GM18870 (cell line): ENCODE measurements at regions not wholly inside any gene's neighbourhood (a gene's known extent, or its start where the extent isn't known, plus 50 kb on each side); places are given as distances from the start of the nearest gene placed in this dataset.
"Not testable (repeated sequence)": the region's sequence is repeated elsewhere in the genome, so short reads cannot be mapped to it uniquely, and the experiment has no call there.

Experiments used
- ATAC-seq: cut with Tn5 transposase; IDR thresholded peaks from one replicate; pipeline ENCODE4 v1.9.1; 2021; ENCODE audit warnings: moderate library complexity; ENCODE audit not compliant: unreplicated experiment

- not testable (repeated sequence) for ATAC-seq
Measured at GRCh38 chr1:25171013-25171412, 61.3 kb downstream of the SYF2 start.

DNA sequence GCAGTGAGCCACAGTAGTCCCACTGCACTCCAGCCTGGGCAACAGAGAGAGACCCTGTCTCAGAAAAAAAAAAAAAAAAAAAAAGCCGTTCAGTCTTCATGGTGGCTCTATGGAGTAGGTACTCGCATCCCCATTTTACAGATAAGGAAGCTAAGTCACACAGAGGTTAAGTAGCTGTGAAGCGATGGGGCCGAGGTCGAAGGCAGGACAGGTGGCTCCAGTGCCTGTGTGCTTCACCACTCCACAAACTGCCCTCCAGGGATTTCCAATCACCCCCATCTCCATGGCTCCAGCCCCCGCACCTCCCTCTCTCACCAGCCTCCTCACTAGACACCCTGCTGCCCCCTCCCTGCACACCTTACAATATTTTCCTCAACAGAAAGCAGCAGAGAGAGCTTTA, 61.9 kb downstream of the SYF2 start:
- no peak for ATAC-seq

- no peak for ATAC-seq
Measured at GRCh38 chr1:25169610-25170009, 62.7 kb downstream of the SYF2 start.

- ATAC-seq: no peak
Measured at GRCh38 chr1:25169168-25169567, 63.1 kb downstream of the SYF2 start.

- no peak for ATAC-seq
Measured at GRCh38 chr1:25168193-25169071, 63.9 kb downstream of the SYF2 start.

- no peak for ATAC-seq
Measured at GRCh38 chr1:25167269-25168192, 64.8 kb downstream of the SYF2 start.

DNA sequence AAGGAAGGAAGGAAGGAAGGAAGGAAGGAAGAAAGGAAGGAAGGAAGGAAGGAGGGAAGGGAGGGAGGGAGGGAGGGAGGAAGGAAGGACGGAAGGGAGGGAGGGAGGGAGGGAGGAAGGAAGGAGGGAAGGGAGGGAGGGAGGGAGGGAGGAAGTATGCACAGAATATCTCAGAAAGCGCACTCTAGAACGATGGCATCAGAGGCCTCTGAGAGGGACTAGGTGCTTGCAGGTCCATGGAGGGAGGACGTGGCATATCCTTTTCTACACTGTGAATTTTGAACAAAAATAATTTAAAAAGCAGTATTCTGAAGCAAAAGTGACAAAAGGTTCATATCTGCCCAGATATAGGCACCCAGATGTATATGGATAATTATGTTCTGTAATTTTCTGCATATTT, 65.5 kb downstream of the SYF2 start:
- ATAC-seq: no peak

- no peak for ATAC-seq
Measured at GRCh38 chr1:25163986-25164385, 68.3 kb downstream of the SYF2 start.

- no peak for ATAC-seq
Measured at GRCh38 chr1:25161981-25162380, 70.3 kb downstream of the SYF2 start.

- ATAC-seq: no peak
Measured at GRCh38 chr1:25157846-25158245, 74.5 kb downstream of the SYF2 start.

- no peak for ATAC-seq
Measured at GRCh38 chr1:25150985-25151495, 81.3 kb downstream of the SYF2 start.

GRCh38 chr1:25148673-25149300, 83.5 kb downstream of the SYF2 start:
- ATAC-seq: no peak

DNA sequence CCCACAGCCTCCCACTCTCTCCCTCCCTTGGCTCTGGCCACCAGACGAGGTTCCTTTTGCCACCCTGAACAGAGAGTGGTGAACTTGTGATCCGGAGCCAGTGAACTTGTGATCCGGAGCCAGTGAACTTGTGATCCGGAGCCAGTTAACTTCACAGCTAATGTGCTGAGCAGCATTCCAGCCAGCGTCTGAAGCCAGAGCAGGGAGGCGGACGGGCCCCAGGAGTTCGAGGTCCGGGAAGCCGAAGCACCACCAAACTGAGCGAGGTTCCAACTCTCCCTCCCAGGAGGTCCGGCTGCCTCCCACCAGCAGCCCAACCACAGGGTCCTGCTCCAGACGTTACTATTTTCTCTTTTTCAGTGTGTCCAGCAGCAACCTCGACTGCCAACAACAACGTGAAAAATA, 85.8 kb downstream of the SYF2 start:
- no peak for ATAC-seq

GRCh38 chr1:25145775-25146393, 86.4 kb downstream of the SYF2 start:
- no peak for ATAC-seq

DNA sequence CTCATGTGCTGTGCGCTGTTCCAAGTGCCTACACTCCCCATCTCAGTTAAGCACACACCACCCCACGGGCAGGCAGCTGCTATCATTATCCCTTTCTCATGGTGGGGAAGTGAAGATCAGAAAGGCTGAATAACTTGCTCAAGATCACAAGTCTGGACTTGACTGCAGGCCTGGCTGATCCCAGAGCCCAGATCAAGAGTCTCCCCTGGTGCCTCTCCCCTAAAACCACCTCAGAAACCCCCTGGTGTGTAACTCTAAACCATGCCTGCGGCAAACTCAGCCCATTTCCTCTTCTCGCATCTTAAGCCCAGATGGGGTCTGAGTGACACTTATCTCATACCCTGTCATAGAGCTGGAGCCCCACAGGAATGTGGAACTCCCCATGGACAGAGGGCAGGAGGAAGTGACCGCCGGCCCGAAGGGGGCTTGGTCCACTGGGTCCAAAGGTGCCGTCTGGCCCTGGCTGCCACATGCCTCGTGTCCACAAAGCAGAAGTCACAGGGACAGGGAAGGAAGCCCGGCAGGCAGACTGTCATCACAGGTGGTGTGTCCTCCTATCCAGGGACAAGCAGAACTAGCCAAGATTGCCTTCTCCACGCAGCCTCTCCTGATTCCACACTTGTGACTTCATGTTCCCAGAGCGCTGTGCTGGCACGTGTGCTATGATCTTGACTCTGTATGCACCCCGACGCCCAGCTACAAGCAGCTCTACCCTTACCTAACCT, 92.1 kb downstream of the SYF2 start:
- ATAC-seq: peak; percentile 84

GRCh38 chr1:25137521-25138395, 94.5 kb downstream of the SYF2 start:
- no peak for ATAC-seq

DNA sequence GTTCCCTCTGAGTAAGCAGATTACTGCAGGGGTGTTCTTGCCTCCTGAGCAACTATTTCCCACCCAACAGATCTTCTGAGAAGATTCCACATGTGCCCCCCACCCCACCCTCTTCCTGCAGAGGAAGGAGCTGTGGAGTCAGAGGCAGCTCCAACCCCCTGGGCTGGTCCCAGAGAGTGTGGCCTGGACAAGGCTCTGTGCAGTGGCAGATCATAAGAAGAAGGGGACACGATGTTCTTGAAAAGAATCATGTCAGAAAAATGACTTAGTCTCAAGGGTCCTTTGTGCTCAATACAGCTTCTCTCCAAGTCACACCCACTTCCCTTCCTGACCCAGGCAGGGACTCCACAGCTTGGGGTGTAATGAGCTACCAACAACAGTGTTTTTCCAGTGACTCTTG, 95.2 kb downstream of the SYF2 start:
- no peak for ATAC-seq

- no peak for ATAC-seq
Measured at GRCh38 chr1:25135909-25136308, 96.4 kb downstream of the SYF2 start.

- ATAC-seq: no peak
Measured at GRCh38 chr1:25134801-25135461, 97.4 kb downstream of the SYF2 start.
